Smooth muscle cell (in vitro differentiated cells): ENCODE measurements at regions not wholly inside any gene's neighbourhood (a gene's known extent, or its start where the extent isn't known, plus 50 kb on each side); places are given as distances from the start of the nearest gene placed in this dataset.

ENCODE experiments used
- DNase-seq: peaks from one replicate; lab custom pipeline; 2025; ENCODE audit not compliant: unreplicated experiment; lab: John Stamatoyannopoulos, UW
- H2AFZ ChIP-seq: fragments of 200-600 bp; sonication (generic); 2 replicates; pipeline ENCODE4 v1.6.0; 2016; ENCODE audit warnings: antibody characterized with exemption, low read depth, mild to moderate bottlenecking
- H3F3A ChIP-seq: fragments of 200-600 bp; sonication (generic); 2 replicates; pipeline ENCODE4 v1.6.0; 2017; ENCODE audit warnings: antibody characterized with exemption, low read depth
- H3K27ac ChIP-seq: fragments of 200-600 bp; sonication (generic); 2 replicates; pipeline ENCODE4 v1.5.1; 2016; ENCODE audit warnings: low read depth, mild to moderate bottlenecking
- H3K27me3 ChIP-seq: fragments of 200-600 bp; sonication (generic); 2 replicates; pipeline ENCODE4 v1.6.1; 2016; ENCODE audit warnings: low read depth, mild to moderate bottlenecking
- H3K36me3 ChIP-seq: fragments of 200-600 bp; sonication (generic); 2 replicates; pipeline ENCODE4 v1.5.1; 2016; ENCODE audit warnings: low read depth
- H3K4me1 ChIP-seq: fragments of 200-600 bp; sonication (generic); 2 replicates; pipeline ENCODE4 v1.5.1; 2016; ENCODE audit warnings: low read depth
- H3K4me2 ChIP-seq: fragments of 200-600 bp; sonication (generic); 2 replicates; pipeline ENCODE4 v1.6.0; 2016; ENCODE audit warnings: mild to moderate bottlenecking
- H3K4me3 ChIP-seq: fragments of 200-600 bp; sonication (generic); 2 replicates; pipeline ENCODE4 v1.5.1; 2016; ENCODE audit warnings: mild to moderate bottlenecking
- H3K79me2 ChIP-seq: fragments of 200-600 bp; sonication (generic); 2 replicates; pipeline ENCODE4 v1.6.0; 2016; ENCODE audit warnings: low read depth, mild to moderate bottlenecking
- H3K9ac ChIP-seq: fragments of 200-600 bp; sonication (generic); 2 replicates; pipeline ENCODE4 v1.6.0; 2016; ENCODE audit warnings: low read depth
- H3K9me3 ChIP-seq: fragments of 200-600 bp; sonication (generic); replicated peaks from 2 replicates; pipeline ENCODE4 v1.5.1; 2016; ENCODE audit warnings: low read depth
- H4K20me1 ChIP-seq: fragments of 200-600 bp; sonication (generic); 2 replicates; pipeline ENCODE4 v1.6.0; 2016; ENCODE audit warnings: low read depth
- CTCF ChIP-seq: fragments of 200-600 bp; sonication (generic); IDR thresholded peaks from 2 replicates; pipeline ENCODE4 v1.5.1; 2017; ENCODE audit warnings: borderline replicate concordance, mild to moderate bottlenecking, antibody characterized with exemption; ENCODE audit not compliant: insufficient read depth, poor library complexity, severe bottlenecking
- WGBS: methylation state at CpG from one replicate; pipeline ENCODE4 v1.1.7; 2016; ENCODE audit warnings: low lambda C conversion rate; 5-methylcytosine and 5-hydroxymethylcytosine counted together

- TF ChIP-seq CTCF = no peak
- Histone ChIP-seq H3K27ac (no peak overlapping the region), H4K20me1 (no peaks in the 10 kb centered on the region), H3K9ac (no peak overlapping the region), H3K4me2 (no peak overlapping the region), H3K27me3 (peaks cover 23% of the 10 kb centered on the region), H3F3A (no peaks in the 10 kb centered on the region), H3K4me1 (peaks cover 3% of the 10 kb centered on the region), H3K4me3 (no peak overlapping the region), H3K79me2 (no peaks in the 10 kb centered on the region), H3K36me3 (no peaks in the 10 kb centered on the region), H2AFZ (no peak overlapping the region), H3K9me3 (no peaks in the 10 kb centered on the region)
- no peak for DNase-seq
- WGBS = 90% methylated on average over 1 of the region's 1 CpG
These were observed 74.1 kb upstream of the C10orf90 start for GRCh38 chr10:126744571-126744970.

GRCh38 chr10:126749015-126749655, 78.6 kb upstream of the C10orf90 start:
- 16% methylated on average over 5 of the region's 5 CpGs for WGBS
- H3K36me3 ChIP-seq = no peaks in the 10 kb centered on the region
- no peak overlapping the region for H3K9ac ChIP-seq
- H4K20me1 ChIP-seq = no peaks in the 10 kb centered on the region
- H2AFZ ChIP-seq = no peak overlapping the region
- H3K27ac ChIP-seq = peak overlapping the region; percentile 48
- peak; percentile 37 for DNase-seq
- no peaks in the 10 kb centered on the region for H3K27me3 ChIP-seq
- H3K79me2 ChIP-seq = no peaks in the 10 kb centered on the region
- no peak overlapping the region for H3K4me2 ChIP-seq
- no peaks in the 10 kb centered on the region for H3F3A ChIP-seq
- no peaks in the 10 kb centered on the region for H3K4me1 ChIP-seq
- TF ChIP-seq CTCF = peak; percentile 87
- no peaks in the 10 kb centered on the region for H3K9me3 ChIP-seq
- no peak overlapping the region for H3K4me3 ChIP-seq

- Histone ChIP-seq H3K4me3 (no peak overlapping the region), H3K27ac (no peak overlapping the region), H3K36me3 (no peaks in the 10 kb centered on the region), H3K4me2 (no peak overlapping the region), H3K4me1 (no peaks in the 10 kb centered on the region), H4K20me1 (no peaks in the 10 kb centered on the region), H3K79me2 (no peaks in the 10 kb centered on the region), H3K9me3 (no peaks in the 10 kb centered on the region), H3K9ac (no peak overlapping the region), H3K27me3 (no peaks in the 10 kb centered on the region), H2AFZ (no peak overlapping the region), H3F3A (no peaks in the 10 kb centered on the region)
- DNase-seq = no peak
- TF ChIP-seq CTCF = no peak
- 60% methylated on average over 10 of the region's 10 CpGs for WGBS
These were observed 84.5 kb upstream of the C10orf90 start for GRCh38 chr10:126754966-126755365.

GRCh38 chr10:126758867-126759266, 88.4 kb upstream of the C10orf90 start:
- Histone ChIP-seq H3K4me3 (no peak overlapping the region), H3K79me2 (no peaks in the 10 kb centered on the region), H3K4me2 (no peak overlapping the region), H2AFZ (no peak overlapping the region), H3K27me3 (no peaks in the 10 kb centered on the region), H3F3A (no peaks in the 10 kb centered on the region), H4K20me1 (no peaks in the 10 kb centered on the region), H3K9ac (no peak overlapping the region), H3K9me3 (no peaks in the 10 kb centered on the region), H3K36me3 (no peaks in the 10 kb centered on the region), H3K4me1 (no peaks in the 10 kb centered on the region), H3K27ac (no peak overlapping the region)
- no peak for DNase-seq
- no peak for TF ChIP-seq CTCF
- 100% methylated on average over 1 of the region's 1 CpG for WGBS
